ENCODE measurements at regions not wholly inside any gene's neighbourhood (a gene's known extent, or its start where the extent isn't known, plus 50 kb on each side); places are given as distances from the start of the nearest gene placed in this dataset.

DNA sequence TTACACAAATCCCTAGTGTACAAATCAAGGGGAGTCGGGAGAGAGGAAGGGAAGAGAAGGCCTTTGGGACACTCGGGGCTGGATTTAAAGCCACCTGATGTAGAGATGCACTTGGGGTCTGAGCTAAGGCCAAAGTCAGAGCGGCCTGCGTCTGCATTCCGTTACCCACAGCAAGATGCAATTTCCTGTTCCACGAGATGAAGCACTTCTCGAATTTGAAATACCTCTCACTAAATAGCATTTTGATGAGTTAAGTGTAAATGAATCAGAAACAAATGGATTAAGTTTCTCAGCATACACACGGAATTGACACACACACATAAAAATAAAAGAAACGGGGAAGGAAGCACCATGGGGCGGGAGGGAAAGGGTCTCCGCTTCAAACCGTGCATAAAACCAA lies 386.0 kb downstream of the SOX9 start:
- peaks cover 38% of the 10 kb centered on the region for H3K27me3 Mint-ChIP-seq

DNA sequence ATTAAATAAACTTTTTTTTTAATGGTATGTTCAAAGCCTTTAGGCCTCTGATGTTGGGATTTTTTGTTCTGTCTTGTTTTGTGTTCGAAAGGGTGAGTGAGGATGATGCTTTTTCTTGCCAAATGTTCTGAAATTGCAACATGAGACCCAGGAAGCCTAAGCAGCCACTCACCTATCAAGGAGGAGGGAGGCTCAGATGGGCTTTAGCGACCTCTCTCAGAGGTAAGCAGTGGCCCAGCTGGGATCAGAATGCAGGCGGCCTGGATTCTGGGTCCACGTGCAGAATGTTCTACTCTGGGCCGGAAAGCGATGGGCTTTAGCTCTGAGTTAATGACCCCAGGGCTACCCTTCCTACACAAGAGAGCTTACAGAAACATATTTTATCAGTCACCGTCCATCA lies 386.6 kb downstream of the SOX9 start:
- Mint-ChIP-seq H3K27ac (ENCODE audit: low read depth) (no peak overlapping the region), H3K36me3 (ENCODE audit: insufficient read depth) (peaks cover 2% of the 10 kb centered on the region), H3K27me3 (peaks cover 32% of the 10 kb centered on the region), H3K4me3 (no peak overlapping the region), H3K9me3 (peaks cover 11% of the 10 kb centered on the region), H3K4me1 (no peaks in the 10 kb centered on the region)
- ATAC-seq (replicated peaks; ENCODE audit: extremely low read depth, poor library complexity, severe bottlenecking) (no peak), DNase-seq (ENCODE audit: low spot score in 2 of 2) (no peak)

More for the DNA sequence above, 386.0 kb downstream of the SOX9 start:
- Mint-ChIP-seq H3K4me3 (no peak overlapping the region), H3K9me3 (peaks cover 11% of the 10 kb centered on the region), H3K27ac (ENCODE audit: low read depth) (no peak overlapping the region), H3K36me3 (ENCODE audit: insufficient read depth) (peaks cover 2% of the 10 kb centered on the region), H3K4me1 (no peaks in the 10 kb centered on the region)
- ATAC-seq (replicated peaks; ENCODE audit: extremely low read depth, poor library complexity, severe bottlenecking): no peak
- no peak for DNase-seq (ENCODE audit: low spot score in 2 of 2)

DNA sequence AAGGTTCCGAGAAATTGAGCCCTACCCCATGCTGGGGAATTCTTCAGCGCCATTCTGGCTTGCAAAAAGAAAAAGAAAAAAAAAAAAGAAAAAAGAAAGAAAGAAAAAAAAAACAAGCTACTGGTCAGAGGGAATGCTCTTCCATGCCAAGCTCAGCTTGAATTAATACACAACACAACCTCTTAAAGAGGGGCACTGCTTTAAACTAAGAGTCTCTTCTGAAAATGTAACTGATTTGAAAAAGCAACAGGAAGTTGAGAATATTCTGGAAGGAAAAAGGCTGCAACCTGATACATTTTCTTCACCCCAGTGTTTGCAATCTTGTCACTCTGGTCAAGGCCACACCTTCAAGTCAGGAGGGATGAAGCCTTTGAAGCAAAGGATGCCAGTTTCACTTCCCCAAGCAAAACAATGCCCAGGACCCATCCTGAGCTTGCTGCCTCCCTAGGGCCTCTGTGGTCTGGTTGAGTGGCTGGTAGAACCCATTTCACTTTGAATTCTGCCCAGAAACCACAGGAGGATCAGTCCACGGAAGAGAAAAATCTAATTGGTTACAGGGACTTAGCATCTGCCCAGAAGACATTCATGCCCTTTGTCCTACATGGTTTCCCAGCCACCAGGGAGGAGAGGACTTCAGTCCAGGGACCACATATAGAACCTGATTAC lies 389.7 kb downstream of the SOX9 start:
- ATAC-seq (replicated peaks; ENCODE audit: extremely low read depth, poor library complexity, severe bottlenecking): no peak
- H3K4me3 Mint-ChIP-seq: no peak overlapping the region
- H3K4me1 Mint-ChIP-seq: no peaks in the 10 kb centered on the region

GRCh38 chr17:72511242-72511641 lies 390.4 kb downstream of the SOX9 start:
- H3K9me3 Mint-ChIP-seq: no peaks in the 10 kb centered on the region
- H3K4me3 Mint-ChIP-seq: no peak overlapping the region
- ATAC-seq (replicated peaks; ENCODE audit: extremely low read depth, poor library complexity, severe bottlenecking): no peak
- peaks cover 2% of the 10 kb centered on the region for H3K36me3 Mint-ChIP-seq (ENCODE audit: insufficient read depth)
- no peaks in the 10 kb centered on the region for H3K4me1 Mint-ChIP-seq
- H3K27me3 Mint-ChIP-seq: peaks cover 31% of the 10 kb centered on the region
- H3K27ac Mint-ChIP-seq (ENCODE audit: low read depth): no peak overlapping the region
- DNase-seq (ENCODE audit: low spot score in 2 of 2): no peak

More for the DNA sequence above, 389.7 kb downstream of the SOX9 start:
- no peak for DNase-seq (ENCODE audit: low spot score in 2 of 2)
- peaks cover 28% of the 10 kb centered on the region for H3K27me3 Mint-ChIP-seq
- H3K9me3 Mint-ChIP-seq: peaks cover 5% of the 10 kb centered on the region
- peaks cover 2% of the 10 kb centered on the region for H3K36me3 Mint-ChIP-seq (ENCODE audit: insufficient read depth)
- H3K27ac Mint-ChIP-seq (ENCODE audit: low read depth): no peak overlapping the region

GRCh38 chr17:72511874-72512273 lies 391.1 kb downstream of the SOX9 start:
- peaks cover 2% of the 10 kb centered on the region for H3K36me3 Mint-ChIP-seq (ENCODE audit: insufficient read depth)
- ATAC-seq (replicated peaks; ENCODE audit: extremely low read depth, poor library complexity, severe bottlenecking) (no peak), DNase-seq (ENCODE audit: low spot score in 2 of 2) (no peak)
- no peak overlapping the region for H3K4me3 Mint-ChIP-seq
- H3K27ac Mint-ChIP-seq (ENCODE audit: low read depth): no peak overlapping the region
- no peaks in the 10 kb centered on the region for H3K9me3 Mint-ChIP-seq
- no peaks in the 10 kb centered on the region for H3K4me1 Mint-ChIP-seq
- H3K27me3 Mint-ChIP-seq: peaks cover 31% of the 10 kb centered on the region

- ATAC-seq (replicated peaks; ENCODE audit: extremely low read depth, poor library complexity, severe bottlenecking): no peak
- Mint-ChIP-seq H3K9me3 (no peaks in the 10 kb centered on the region), H3K27ac (ENCODE audit: low read depth) (no peak overlapping the region), H3K4me3 (no peak overlapping the region), H3K36me3 (ENCODE audit: insufficient read depth) (peaks cover 2% of the 10 kb centered on the region), H3K27me3 (peaks cover 26% of the 10 kb centered on the region), H3K4me1 (no peaks in the 10 kb centered on the region)
- no peak for DNase-seq (ENCODE audit: low spot score in 2 of 2)
Observed at GRCh38 chr17:72512649-72513556, 392.1 kb downstream of the SOX9 start.

DNA sequence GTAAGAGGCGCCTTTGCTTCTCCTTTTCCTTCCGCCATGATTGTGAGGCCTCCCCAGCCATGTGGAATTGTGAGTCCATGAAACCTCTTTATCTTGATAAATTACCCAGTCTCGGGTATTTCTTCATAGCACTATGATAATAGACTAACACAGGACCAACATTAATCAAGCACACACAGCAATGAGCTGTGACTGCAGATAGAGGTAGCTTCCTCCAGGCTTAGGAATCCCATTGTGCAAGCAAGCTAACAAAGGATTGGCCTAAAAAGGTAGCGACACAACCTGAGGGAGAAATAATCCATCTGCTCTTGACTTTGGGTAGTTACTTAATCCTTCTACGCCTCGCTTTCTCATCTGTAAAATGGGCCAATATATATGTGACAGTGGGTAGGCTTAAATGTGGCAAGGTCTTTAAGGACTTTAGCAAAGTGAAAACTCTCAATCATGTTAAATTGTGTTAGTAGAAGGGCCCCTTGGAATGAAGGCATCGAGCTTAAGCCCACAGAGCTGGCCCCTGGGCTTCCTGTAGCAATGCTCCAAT lies 393.6 kb downstream of the SOX9 start:
- Mint-ChIP-seq H3K27ac (ENCODE audit: low read depth) (no peak overlapping the region), H3K4me1 (no peaks in the 10 kb centered on the region), H3K4me3 (no peak overlapping the region), H3K9me3 (no peaks in the 10 kb centered on the region), H3K36me3 (ENCODE audit: insufficient read depth) (peaks cover 2% of the 10 kb centered on the region), H3K27me3 (peaks cover 22% of the 10 kb centered on the region)
- ATAC-seq (replicated peaks; ENCODE audit: extremely low read depth, poor library complexity, severe bottlenecking) (no peak), DNase-seq (ENCODE audit: low spot score in 2 of 2) (no peak)

DNA sequence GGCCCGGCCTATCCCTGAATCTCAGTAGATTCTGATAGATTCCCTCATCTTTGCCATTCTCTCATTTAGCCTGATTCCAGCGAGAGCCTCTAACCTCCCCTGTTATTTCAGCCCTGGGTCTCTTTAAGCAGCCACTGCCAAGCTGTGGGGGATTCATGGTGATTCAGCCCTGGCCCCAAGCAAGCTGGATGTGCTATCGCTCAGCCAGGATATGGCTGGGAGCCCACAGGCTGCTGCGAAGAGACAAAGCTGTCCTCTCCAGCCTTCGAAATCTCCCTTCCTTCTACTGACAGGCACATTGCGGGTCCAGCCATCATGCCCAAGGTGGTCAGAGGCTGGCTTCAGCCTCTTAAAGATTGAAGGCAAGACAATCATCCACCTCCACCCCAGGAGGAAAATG lies 394.1 kb downstream of the SOX9 start:
- H3K27me3 Mint-ChIP-seq: peaks cover 22% of the 10 kb centered on the region
- H3K4me1 Mint-ChIP-seq: no peaks in the 10 kb centered on the region
- H3K36me3 Mint-ChIP-seq (ENCODE audit: insufficient read depth): peaks cover 2% of the 10 kb centered on the region
- H3K9me3 Mint-ChIP-seq: no peaks in the 10 kb centered on the region
- H3K4me3 Mint-ChIP-seq: no peak overlapping the region
- no peak for DNase-seq (ENCODE audit: low spot score in 2 of 2)
- no peak overlapping the region for H3K27ac Mint-ChIP-seq (ENCODE audit: low read depth)
- no peak for ATAC-seq (replicated peaks; ENCODE audit: extremely low read depth, poor library complexity, severe bottlenecking)

DNA sequence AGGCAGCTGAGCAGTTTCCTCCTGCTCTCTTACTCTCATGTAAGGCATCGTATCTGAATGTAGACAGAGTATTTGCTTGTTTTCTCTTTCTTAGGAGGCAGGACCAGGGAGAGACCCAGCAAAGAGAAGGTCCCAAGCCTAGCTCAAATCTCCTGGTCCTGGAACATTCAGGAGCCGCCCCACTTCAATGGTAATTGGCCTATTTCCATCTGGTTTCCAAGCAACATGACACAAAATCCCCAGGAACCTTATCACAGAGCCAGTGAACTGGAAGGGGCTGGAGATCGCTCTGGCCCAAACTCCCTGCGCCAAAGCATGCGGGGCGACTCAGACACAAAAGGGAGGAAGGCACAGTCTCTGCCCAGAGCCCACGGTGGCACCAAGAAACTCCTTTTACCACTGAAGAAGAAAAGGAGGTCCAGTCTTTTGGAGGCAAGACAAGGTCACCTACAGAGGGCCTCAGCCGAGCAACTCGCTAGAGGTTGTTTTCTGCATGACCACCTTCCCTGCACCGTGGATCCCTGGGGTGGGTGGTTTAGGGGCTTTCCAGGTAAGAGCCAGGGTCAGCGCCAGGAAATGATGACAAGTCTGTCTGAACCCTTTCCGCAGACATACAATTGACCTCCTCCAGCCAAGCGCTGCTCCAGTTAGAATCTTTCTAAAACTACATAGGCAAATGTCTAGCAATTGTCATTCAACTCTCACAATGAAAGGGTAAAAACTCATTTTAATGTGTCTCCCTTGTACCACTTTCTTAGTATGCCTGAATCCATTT lies 394.7 kb downstream of the SOX9 start:
- no peak for ATAC-seq (replicated peaks; ENCODE audit: extremely low read depth, poor library complexity, severe bottlenecking)
- Mint-ChIP-seq H3K27ac (ENCODE audit: low read depth) (no peak overlapping the region), H3K4me3 (no peak overlapping the region), H3K4me1 (no peaks in the 10 kb centered on the region), H3K9me3 (no peaks in the 10 kb centered on the region), H3K27me3 (peaks cover 22% of the 10 kb centered on the region), H3K36me3 (ENCODE audit: insufficient read depth) (peaks cover 2% of the 10 kb centered on the region)
- DNase-seq (ENCODE audit: low spot score in 2 of 2): no peak

GRCh38 chr17:72516772-72517399 lies 396.1 kb downstream of the SOX9 start:
- no peak for ATAC-seq (replicated peaks; ENCODE audit: extremely low read depth, poor library complexity, severe bottlenecking)
- no peak for DNase-seq (ENCODE audit: low spot score in 2 of 2)
- H3K27ac Mint-ChIP-seq (ENCODE audit: low read depth): no peak overlapping the region
- H3K4me1 Mint-ChIP-seq: no peaks in the 10 kb centered on the region
- H3K27me3 Mint-ChIP-seq: peaks cover 22% of the 10 kb centered on the region
- H3K36me3 Mint-ChIP-seq (ENCODE audit: insufficient read depth): no peaks in the 10 kb centered on the region
- no peak overlapping the region for H3K4me3 Mint-ChIP-seq
- H3K9me3 Mint-ChIP-seq: no peaks in the 10 kb centered on the region

- Mint-ChIP-seq H3K9me3 (no peaks in the 10 kb centered on the region), H3K4me1 (no peaks in the 10 kb centered on the region), H3K36me3 (ENCODE audit: insufficient read depth) (no peaks in the 10 kb centered on the region), H3K27ac (ENCODE audit: low read depth) (no peak overlapping the region), H3K27me3 (peaks cover 22% of the 10 kb centered on the region), H3K4me3 (no peak overlapping the region)
- ATAC-seq (replicated peaks; ENCODE audit: extremely low read depth, poor library complexity, severe bottlenecking): no peak
- DNase-seq (ENCODE audit: low spot score in 2 of 2): no peak
Observed at GRCh38 chr17:72517413-72518158, 396.8 kb downstream of the SOX9 start.

Measured in central memory CD8-positive, alpha-beta T cell (primary cell).